NCI-H524 treated with DMSO at 0.1 percent for 48 hours (cell line): ENCODE measurements at regions not wholly inside any gene's neighbourhood (a gene's known extent, or its start where the extent isn't known, plus 50 kb on each side); places are given as distances from the start of the nearest gene placed in this dataset.

ENCODE experiments used
- DNase-seq: peaks from one replicate; lab custom pipeline; 2025; lab: John Stamatoyannopoulos, UW

DNA sequence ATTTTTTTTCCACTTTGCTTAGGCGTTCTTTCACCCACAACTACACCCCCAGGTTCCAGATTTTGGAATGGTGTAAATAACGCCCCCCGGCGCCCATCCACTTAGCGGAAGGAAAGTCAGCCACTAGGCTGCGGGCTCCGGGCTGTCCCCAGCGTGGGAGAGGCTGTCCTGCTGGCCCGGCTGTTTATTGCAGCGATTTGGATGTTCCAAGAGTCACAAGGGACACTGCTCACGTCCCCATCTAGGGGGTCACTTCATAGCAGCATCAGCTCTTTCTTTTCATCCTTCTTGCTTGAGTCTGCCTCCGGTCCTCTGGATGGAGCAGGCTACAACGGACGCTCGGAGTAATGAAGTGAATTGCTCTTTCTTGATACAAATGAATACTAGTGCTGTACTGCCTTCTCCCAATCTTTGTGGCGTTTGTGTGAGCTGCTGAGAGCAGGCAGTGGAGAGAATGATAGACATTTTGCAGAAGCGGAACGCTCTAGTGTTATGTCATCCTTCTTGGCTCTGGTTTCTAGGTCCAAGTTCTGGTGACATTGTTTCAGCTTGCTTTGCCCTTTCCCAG is 50.7 kb upstream of the PAIP2B start:
- peak; percentile 39 for DNase-seq

DNA sequence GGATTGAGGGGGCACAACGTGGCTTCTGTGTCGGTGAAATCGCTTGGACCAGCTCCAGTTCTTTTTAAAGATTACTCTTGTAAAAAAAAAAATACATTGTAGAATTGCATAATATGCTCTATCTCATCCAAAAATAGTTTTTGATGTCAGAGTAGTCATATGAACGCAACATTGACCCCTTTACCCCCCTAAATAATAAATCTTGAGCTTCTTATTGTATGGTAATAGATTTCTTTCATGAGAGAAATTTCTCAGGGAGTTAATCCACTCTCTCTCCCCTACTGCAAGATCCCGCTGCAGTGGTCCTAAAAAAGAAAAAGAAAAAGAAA is 50.2 kb upstream of the PAIP2B start:
- DNase-seq: no peak

DNA sequence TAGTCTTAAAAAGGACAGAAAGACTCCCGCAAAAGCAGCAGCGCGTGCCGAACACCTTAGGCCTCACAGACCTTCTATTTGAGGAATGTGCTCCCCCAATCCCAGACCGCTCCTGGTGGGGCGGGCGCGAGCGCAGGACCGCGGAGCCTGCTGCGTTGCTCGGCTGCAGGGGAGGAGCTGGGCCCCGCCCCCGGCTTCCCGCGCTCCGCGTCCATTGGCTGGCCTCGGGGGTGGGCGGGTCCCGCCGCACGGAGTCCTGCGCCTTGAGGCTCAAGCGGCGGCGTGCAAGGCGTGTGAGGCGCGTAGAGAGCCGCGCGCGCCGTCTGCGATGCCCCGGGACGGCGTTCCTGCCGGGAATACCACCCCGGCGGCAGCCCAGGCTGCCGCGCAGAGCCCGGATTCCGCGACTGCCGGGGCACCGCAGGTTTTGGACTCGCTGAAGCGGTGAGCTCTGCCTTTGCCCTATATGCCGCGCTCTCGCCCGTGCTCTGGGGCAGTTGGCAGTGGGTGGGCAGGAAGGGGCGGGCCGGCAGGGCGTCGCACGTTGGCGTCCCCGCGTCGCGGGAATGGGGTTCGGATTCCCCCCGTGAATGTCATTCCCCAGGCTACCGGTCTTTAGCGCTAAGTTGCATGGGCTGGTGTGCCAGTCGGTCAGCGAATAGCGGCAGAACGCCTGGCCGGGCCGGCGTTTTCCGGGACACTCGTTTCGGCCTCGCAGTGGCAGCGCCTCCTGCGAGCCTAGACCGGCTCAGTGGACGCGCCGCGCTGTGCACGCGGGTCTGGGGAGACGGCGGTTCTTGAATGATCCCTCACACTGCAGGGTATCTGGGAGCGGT is 49.6 kb upstream of the PAIP2B start:
- DNase-seq: peak; percentile 45
